NCI-H526 treated with DMSO at 0.1 percent for 48 hours (cell line): ENCODE measurements at regions not wholly inside any gene's neighbourhood (a gene's known extent, or its start where the extent isn't known, plus 50 kb on each side); places are given as distances from the start of the nearest gene placed in this dataset.

Source experiments
- DNase-seq: peaks from one replicate; lab custom pipeline; 2025; lab: John Stamatoyannopoulos, UW

DNA sequence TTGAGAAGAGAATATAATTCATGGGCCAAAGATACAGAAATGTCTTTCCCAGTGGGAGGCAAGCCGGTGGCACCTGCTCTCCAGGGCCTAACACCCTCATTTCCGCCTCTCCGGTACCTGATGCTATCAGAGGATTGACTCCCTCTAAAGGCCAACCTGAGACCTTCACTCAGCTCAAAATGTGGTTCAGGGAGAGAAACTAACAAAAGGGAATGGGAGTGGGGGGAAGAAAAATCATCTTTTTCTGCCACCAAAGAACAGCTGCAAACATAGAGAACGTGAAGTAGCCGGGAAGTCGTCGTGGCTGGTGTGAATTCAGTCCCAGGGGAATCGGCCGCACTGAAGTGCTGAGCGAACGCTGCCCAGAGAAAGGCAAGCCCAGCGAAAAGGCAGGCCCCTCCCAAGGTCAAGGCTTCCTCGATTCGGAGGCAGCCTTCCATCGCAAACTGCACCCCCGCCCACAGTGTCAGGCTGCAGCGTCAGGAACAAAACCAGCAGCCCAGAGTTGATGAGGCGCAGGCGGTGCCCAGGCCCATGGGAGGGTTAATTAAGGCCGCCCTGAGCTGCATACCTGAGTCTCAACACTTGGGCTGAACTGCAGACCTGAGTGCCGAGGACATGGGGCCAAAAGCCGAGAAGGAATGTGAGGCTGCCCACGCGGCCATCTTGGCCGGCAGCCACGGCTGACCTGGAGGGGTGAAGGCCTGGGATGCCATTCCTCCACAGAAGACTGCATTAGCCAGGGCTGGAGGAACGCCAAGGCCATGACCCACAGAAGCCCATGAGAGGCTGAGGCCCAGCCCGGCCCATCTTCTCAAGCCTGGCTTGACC lies 160.2 kb downstream of the PSMG1 start:
- DNase-seq: peak; percentile 8

- no peak for DNase-seq
These were observed 160.8 kb downstream of the PSMG1 start for GRCh38 chr21:39022466-39022862.

GRCh38 chr21:39022035-39022434 lies 161.2 kb downstream of the PSMG1 start:
- DNase-seq: no peak

- DNase-seq: no peak
These were observed 161.8 kb downstream of the PSMG1 start for GRCh38 chr21:39021478-39021832.

DNA sequence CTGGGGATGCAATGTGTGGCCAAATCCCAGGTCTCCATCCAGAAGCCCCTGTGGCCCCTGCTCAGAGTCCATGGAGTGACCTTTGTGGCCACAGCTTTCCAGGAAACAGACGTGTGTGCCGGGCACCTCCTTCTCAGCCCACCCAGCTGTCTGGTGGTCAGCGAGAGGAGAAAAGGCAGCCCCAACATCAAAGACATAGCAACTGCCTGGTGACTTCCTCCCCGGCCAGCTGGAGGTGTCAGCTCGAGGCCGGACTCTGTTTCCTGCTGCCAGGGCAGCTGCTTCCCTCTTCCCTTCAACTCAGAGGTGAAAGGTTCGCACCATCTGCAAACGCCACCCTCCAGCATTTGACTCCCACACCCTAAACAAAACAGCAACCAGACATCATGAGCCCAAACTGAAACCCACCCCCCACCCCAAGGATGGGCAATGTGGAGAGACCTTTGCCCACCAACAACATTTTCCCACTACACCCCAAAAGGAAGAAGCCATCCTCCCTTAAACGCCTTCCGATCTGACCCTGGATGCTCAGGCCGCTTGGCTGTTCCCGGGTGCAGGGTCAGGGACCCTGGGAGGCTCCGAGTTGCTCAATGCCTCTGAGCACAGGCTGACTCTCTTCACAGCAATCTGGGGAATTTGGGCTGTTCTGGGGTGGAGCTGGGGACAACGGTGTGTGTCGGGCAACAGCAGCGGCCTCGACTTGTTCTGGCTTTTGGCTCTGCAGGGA lies 162.3 kb downstream of the PSMG1 start:
- no peak for DNase-seq

DNA sequence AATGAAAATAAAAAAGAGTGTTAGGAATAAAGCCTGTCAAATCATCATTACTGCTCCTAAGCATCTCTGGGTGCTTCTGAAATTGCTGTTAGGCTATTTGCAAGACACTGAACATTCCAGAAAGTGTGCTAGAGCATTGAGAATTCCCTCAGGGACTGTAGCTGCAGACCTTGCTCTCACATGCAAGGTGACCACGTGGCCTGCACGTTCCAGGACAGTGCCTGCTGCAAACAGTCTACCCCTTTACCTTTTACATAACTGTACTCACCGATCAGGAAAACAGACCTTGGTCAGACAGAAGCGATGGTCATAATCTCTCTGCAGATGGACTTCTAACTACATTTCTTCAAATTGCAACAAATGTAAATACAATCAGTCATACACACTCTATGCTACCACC lies 164.5 kb downstream of the PSMG1 start:
- DNase-seq: no peak

GRCh38 chr21:39016740-39017315 lies 166.4 kb downstream of the PSMG1 start:
- DNase-seq: no peak

DNA sequence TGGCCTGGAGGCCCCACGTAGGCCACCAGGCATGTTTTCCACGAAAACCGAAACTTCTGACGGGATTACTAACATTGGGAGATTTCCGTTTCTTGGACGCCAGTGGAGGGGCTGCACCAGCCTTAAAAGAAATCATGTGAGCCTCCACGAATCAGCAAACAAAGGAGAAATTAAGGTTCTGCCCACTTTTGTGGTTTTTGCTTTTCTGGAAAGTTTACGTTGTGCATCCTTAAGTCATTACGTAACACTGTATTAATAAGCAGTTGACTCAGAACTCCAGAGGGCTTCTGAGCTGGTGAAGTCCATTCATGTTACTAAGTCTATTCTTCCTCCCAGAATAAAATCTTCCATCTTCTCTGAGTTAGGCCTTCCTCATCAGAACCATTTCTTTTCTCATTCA lies 168.5 kb downstream of the PSMG1 start:
- no peak for DNase-seq

GRCh38 chr21:39012326-39013230 lies 170.7 kb downstream of the PSMG1 start:
- no peak for DNase-seq

DNA sequence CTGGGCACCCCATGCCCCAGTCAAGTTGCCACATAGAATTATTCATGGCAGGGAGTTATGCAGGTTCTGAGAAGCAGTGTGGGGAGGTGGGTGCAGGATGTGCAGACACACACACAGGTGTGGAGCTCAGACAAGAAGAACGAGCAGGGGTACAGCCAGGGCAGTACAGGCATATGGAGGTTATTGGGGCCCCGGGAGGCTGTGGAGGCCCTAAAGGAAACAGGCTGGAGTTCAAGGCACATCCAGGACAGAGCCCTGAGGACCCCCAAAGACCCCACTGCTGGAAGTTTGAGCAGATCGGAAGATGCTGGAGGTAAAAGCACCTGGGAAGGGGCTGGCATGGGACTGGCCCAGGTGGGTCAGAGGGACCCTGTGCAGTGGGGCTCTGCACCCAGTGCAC lies 171.3 kb downstream of the PSMG1 start:
- DNase-seq: no peak

DNA sequence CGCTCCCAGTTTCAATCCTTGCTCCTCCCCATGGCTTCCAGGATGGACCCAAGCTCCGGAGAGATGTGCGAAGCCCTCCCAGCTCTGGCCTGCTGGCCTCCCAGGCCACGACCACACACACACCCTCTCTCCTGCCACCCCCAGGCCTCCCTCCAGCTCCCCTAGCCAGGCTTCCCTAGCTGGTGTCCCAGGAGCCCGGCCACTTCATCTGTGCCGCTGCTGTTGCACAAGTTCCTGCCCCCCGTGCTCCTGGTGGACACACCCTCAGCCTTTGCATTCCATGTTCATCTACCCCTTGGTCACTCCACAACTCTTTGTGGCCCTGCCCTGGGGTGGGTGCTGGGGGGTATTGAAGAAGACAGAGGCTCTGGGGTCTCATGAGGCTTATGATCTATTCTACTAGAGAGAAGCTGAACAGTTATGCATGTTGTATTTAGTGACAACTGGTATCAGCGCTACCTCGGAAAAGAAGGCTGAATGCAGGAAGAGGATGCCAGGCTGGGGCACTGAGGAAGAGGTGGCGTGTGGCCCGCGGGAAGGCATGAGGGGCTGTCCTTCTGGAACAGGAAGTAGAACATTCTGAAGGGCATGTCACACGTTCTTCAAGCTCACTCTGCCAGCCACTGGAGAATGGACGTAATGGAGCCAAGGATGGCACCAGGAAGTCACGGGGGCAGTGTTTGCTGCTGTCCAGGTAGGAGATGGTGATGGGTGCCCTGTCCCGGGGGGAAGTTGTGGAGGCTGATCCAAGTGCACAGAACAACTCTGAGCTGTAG lies 172.4 kb downstream of the PSMG1 start:
- no peak for DNase-seq

DNA sequence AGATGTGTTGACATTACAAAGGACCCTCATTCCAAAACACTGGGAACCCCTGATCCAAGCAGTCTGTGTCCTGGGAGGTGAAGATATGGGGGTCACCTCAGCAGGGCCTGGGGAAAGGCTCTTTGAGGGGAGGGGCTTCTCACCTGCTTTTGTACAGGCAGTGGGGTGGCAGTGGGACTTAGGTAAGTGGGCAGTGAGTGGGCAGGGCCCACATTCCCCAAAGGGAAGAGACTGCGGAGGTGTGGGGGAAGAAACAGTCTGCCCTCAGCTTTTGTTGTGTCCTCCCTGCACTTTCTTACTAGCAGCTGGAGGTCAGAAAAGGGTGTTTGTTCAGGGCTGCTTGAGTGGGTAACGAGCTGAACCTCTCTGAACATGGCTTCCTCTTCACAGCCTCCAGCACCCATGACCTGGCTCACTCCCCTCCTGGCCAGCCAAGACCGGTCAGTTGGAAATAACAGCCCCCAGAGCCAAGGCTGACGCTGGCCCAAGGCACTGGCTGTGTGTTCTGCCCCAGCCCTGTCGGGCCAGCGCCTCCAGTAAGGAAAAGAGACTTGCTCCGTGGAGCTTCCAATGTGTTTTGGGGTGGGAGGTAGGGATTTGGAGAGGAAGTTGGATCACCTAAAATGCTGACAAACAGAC lies 173.5 kb downstream of the PSMG1 start:
- DNase-seq: no peak

DNA sequence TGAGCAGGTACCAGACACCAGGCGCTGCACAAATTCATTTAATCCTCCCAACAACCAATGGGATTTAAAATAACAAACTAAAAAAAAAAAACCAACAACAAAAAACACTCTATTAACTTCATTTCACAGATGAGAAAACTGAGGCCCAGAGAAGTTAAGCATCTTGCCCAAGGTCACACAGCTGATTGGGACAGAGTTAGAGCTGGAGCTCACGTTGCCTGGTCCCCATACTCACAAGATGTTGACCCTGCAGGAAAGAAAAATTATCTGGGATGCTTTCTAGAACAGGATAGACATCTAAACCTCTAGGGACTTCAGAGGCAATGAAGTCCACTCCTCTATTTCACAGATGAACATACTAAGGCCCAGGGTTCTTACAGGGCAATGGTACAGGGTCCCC lies 175.3 kb downstream of the PSMG1 start:
- no peak for DNase-seq

- DNase-seq: no peak
These were observed 175.7 kb downstream of the PSMG1 start for GRCh38 chr21:39007532-39007931.

DNA sequence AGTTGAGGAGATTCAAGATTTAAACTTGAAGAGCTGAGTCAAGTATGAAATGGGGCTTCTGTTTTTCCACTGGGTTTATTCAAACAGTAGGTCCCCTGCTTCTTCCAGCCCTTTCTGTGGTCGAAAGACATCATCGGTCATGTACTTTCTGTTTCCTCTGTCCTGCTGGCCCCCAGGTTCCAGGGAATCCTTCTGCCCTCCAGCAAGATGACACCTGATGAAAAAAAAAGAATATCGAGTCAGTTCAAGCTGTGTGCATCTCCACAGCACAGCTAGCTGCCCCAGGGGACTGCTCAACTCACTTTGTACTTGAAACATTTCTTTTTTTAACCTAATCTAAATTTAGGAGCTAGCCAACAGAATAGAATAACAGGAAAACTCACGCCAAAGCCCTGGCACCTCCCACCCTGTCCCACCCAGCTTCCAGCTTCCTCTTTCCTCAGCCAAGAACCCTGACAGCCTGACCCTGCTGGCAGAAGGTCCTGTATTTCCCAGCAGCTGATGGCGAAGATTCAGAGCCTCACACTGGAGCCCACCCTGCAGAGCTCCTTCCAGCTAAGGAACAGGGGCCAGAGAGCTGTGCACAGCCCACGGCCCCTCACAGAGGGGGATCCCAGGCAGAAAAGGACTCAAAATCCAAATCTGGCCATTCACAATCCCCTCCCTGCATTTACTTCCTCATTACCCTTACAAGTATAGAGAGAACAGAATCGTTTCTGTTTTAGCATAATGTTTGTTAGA lies 176.5 kb downstream of the PSMG1 start:
- DNase-seq: no peak

DNA sequence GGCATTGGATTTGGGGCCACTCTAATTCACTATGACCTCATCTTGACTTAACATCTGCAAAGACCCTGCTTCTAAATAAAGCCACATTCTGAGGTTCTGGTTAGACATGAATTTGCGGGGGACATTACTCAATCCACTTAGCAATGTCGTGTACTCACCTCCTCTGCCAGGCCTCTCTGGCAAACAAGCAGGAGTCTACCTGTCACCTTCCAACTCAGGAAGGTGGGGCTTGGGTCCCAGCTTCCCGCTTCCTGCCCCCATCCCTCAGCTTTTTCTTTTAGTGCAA lies 177.8 kb downstream of the PSMG1 start:
- DNase-seq: no peak

DNA sequence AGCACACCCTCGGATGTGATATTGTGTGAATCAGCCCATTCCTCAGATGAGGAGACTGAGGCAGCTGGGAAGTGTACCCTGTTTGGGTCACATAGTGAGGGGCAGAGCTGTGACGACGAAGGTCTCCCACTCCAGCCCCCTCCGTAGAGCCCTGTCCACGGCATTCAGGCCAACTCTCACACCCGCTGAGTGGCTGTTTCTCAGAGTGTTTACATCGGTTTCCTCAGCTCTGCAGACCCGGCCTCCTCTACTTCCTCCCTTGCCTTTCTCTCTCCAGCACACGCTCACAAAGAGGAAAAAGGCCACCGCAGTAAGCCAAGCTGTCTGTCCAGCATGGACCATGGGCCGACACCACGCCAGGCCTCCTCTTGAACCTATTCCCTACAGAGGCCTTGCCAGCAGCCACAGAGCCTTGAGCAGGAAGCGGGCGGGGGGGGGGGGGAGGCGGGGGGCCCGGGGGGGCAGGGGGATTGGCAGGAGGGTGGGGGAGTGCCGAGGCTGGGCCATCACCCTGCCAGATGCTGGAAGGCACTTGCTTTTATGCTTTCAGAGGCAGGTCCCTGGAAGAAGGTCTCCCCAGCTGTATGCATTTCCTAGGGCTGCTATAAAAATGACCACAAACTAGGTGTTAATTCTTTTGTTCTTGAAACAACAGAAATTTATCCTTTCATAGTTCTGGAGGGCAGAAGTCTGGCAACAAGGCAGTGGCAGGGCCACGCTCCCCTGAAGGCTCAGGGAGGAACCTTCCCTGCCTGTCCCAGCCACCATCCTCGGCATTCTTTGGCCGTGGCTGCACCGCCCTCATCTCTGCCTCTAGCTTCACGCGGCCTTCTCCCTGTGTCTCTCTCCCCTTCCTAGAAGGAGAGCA lies 178.4 kb downstream of the PSMG1 start:
- DNase-seq: no peak

DNA sequence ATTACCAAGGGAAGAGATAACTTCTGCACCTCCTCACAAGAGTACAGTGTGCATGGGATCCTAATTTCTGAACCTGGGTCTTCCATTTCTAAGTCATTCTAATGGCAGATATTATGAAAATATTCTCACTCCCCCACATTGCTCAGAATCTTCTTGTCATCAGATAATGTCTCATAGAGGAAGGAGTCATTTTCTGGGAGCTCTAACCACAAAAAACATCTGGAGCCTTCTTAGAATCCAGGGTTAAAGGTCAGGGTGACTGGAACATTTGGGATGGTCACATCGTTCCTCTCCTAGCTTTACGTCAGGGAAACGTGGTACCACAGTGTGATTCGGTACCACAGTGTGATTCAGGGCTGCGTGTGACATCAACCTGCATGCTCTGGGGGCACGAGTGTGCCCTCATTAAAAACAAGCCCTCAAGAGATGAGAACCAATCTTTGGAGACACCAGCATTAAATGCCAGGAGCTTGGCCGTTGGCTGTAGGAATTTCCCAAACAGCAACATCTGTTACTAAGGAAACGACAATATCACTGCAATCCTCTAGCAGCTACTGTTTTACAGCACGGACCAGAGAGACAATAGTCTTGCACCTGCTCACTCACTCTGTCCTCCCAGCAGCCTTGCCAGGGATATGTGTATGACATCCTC lies 179.1 kb downstream of the PSMG1 start:
- no peak for DNase-seq

GRCh38 chr21:39001341-39001740 lies 181.9 kb downstream of the PSMG1 start:
- no peak for DNase-seq
